Glutamatergic neuron (in vitro differentiated cells): ENCODE measurements at regions not wholly inside any gene's neighbourhood (a gene's known extent, or its start where the extent isn't known, plus 50 kb on each side); places are given as distances from the start of the nearest gene placed in this dataset.

ENCODE experiments used
- DNase-seq: peaks from one replicate; pipeline ENCODE4 v3.0.0; 2022
- H3K27ac Mint-ChIP-seq: one replicate; pipeline ENCODE4 v1.8.0; 2020; ENCODE audit warnings: mild to moderate bottlenecking, mixed read lengths, inconsistent platforms; ENCODE audit not compliant: unreplicated experiment
- H3K27me3 Mint-ChIP-seq: one replicate; pipeline ENCODE4 v1.8.0; 2020; ENCODE audit warnings: mild to moderate bottlenecking, moderate library complexity, mixed read lengths, inconsistent platforms; ENCODE audit not compliant: unreplicated experiment
- H3K36me3 Mint-ChIP-seq: one replicate; pipeline ENCODE4 v1.8.0; 2020; ENCODE audit warnings: mild to moderate bottlenecking, mixed read lengths, inconsistent platforms; ENCODE audit not compliant: unreplicated experiment
- H3K4me1 Mint-ChIP-seq: one replicate; pipeline ENCODE4 v1.8.0; 2020; ENCODE audit warnings: mild to moderate bottlenecking, low read depth, mixed read lengths, inconsistent platforms; ENCODE audit not compliant: unreplicated experiment
- H3K4me3 Mint-ChIP-seq: one replicate; pipeline ENCODE4 v1.8.0; 2020; ENCODE audit warnings: mild to moderate bottlenecking, mixed read lengths, inconsistent platforms; ENCODE audit not compliant: unreplicated experiment
- H3K9me3 Mint-ChIP-seq: one replicate; pipeline ENCODE4 v1.8.0; 2020; ENCODE audit warnings: mild to moderate bottlenecking, moderate library complexity, mixed read lengths, inconsistent platforms; ENCODE audit not compliant: unreplicated experiment
- CTCF ChIP-seq: fragments of 200-600 bp; sonication (generic); IDR thresholded peaks from one replicate; pipeline ENCODE4 v1.5.0; 2021; ENCODE audit not compliant: partially characterized antibody, unreplicated experiment

- DNase-seq = no peak
- no peak overlapping the region for H3K4me3 Mint-ChIP-seq
- no peaks in the 10 kb centered on the region for H3K9me3 Mint-ChIP-seq
- H3K36me3 Mint-ChIP-seq = no peaks in the 10 kb centered on the region
- H3K4me1 Mint-ChIP-seq = no peaks in the 10 kb centered on the region
- H3K27ac Mint-ChIP-seq = no peak overlapping the region
- no peaks in the 10 kb centered on the region for H3K27me3 Mint-ChIP-seq
- no peak for TF ChIP-seq CTCF
Observed at GRCh38 chr4:74544655-74545361, 99.9 kb downstream of the AREG start.

- TF ChIP-seq CTCF = no peak
- Mint-ChIP-seq H3K27me3 (no peaks in the 10 kb centered on the region), H3K27ac (no peak overlapping the region), H3K4me3 (no peak overlapping the region), H3K4me1 (no peaks in the 10 kb centered on the region), H3K9me3 (no peaks in the 10 kb centered on the region), H3K36me3 (no peaks in the 10 kb centered on the region)
- DNase-seq = no peak
Observed at GRCh38 chr4:74545448-74545847, 100.5 kb downstream of the AREG start.

- Mint-ChIP-seq H3K4me1 (no peaks in the 10 kb centered on the region), H3K27ac (no peak overlapping the region), H3K4me3 (no peak overlapping the region), H3K36me3 (no peaks in the 10 kb centered on the region), H3K9me3 (no peaks in the 10 kb centered on the region), H3K27me3 (no peaks in the 10 kb centered on the region)
- DNase-seq = no peak
- no peak for TF ChIP-seq CTCF
Observed at GRCh38 chr4:74546057-74546456, 101.1 kb downstream of the AREG start.

GRCh38 chr4:74547042-74547441 lies 102.1 kb downstream of the AREG start:
- Mint-ChIP-seq H3K27me3 (no peaks in the 10 kb centered on the region), H3K27ac (no peak overlapping the region), H3K4me3 (no peak overlapping the region), H3K9me3 (no peaks in the 10 kb centered on the region), H3K4me1 (no peaks in the 10 kb centered on the region), H3K36me3 (no peaks in the 10 kb centered on the region)
- no peak for TF ChIP-seq CTCF
- DNase-seq = no peak

GRCh38 chr4:74548561-74548960 lies 103.6 kb downstream of the AREG start:
- no peaks in the 10 kb centered on the region for H3K9me3 Mint-ChIP-seq
- no peaks in the 10 kb centered on the region for H3K36me3 Mint-ChIP-seq
- H3K4me3 Mint-ChIP-seq = no peak overlapping the region
- no peak for TF ChIP-seq CTCF
- no peaks in the 10 kb centered on the region for H3K27me3 Mint-ChIP-seq
- H3K4me1 Mint-ChIP-seq = no peaks in the 10 kb centered on the region
- H3K27ac Mint-ChIP-seq = no peak overlapping the region
- no peak for DNase-seq
